ENCODE measurements at regions not wholly inside any gene's neighbourhood (a gene's known extent, or its start where the extent isn't known, plus 50 kb on each side); places are given as distances from the start of the nearest gene placed in this dataset.

- Histone ChIP-seq H3K4me3 (no peak overlapping the region), H3K4me1 (replicated peaks in 1 of 2) (no peaks in the 10 kb centered on the region), H3K27ac (no peak overlapping the region)
- WGBS, 10 experiments, result 0 to 100% (median 80%) methylated on average over 1 of the region's 1 CpG; no CpG with 5 or more reads in 1 of the 10 experiments
- in situ Hi-C loops (cut with MboI; ENCODE audit: low pct_unique_long_range_greater_than_20kb in 2 of 9, low sequenced_read_pairs in 9 of 9, unreplicated experiment in 9 of 9), result no loop called here
- no peak for ATAC-seq (replicated peaks in 6 of 8)
Observed at GRCh38 chr3:161866176-161866575, 369.6 kb downstream of the OTOL1 start.

DNA sequence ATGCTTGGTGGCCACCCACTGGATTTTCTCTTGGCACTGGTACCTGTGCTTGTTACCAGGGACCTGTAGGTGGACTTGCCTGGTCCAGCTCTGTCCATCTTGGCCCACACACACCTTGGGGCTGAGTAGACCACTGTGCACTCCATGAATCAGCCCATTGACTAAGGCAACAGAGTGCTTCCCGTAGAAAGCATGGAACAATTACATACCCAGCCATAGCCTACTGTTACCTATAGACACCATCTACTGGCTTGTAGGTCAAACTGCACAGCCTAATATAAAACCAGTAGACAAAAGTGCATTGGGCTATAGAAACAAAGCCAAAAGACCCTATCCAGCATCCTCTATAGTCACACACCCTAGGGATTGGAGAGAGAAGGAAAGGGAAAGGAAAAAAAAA, 378.9 kb downstream of the OTOL1 start:
- Histone ChIP-seq H3K27ac (no peak overlapping the region), H3K4me3 (no peak overlapping the region), H3K4me1 (replicated peaks in 1 of 2) (no peaks in the 10 kb centered on the region)
- in situ Hi-C loops (cut with MboI; ENCODE audit: low pct_unique_long_range_greater_than_20kb in 2 of 9, low sequenced_read_pairs in 9 of 9, unreplicated experiment in 9 of 9), result no loop called here
- WGBS, 10 experiments, result 14 to 100% (median 85%) methylated on average over 1 of the region's 1 CpG; no CpG with 5 or more reads in 4 of the 10 experiments
- no peak for ATAC-seq (replicated peaks in 6 of 8)

- Histone ChIP-seq H3K27ac (no peak overlapping the region), H3K4me1 (replicated peaks in 1 of 2) (no peaks in the 10 kb centered on the region), H3K4me3 (no peak overlapping the region)
- WGBS, 10 experiments, result 0 to 86% (median 17%) methylated on average over 1 of the region's 1 CpG; no CpG with 5 or more reads in 2 of the 10 experiments
- in situ Hi-C loops (cut with MboI; ENCODE audit: low pct_unique_long_range_greater_than_20kb in 2 of 9, low sequenced_read_pairs in 9 of 9, unreplicated experiment in 9 of 9), result no loop called here
- peak in 2 of 8 experiments; percentile 58 to 71 for ATAC-seq (replicated peaks in 6 of 8)
Observed at GRCh38 chr3:161879470-161879869, 382.9 kb downstream of the OTOL1 start.

GRCh38 chr3:161884830-161885229, 388.2 kb downstream of the OTOL1 start:
- H3K4me3 ChIP-seq, result no peak overlapping the region
- no peak for ATAC-seq (replicated peaks in 6 of 8)
- 17 to 100% (median 73%) methylated on average over 2 to 5 of the region's 5 CpGs; no CpG with 5 or more reads in 1 of the 10 experiments for WGBS, 10 experiments
- H3K4me1 ChIP-seq (replicated peaks in 1 of 2), result no peaks in the 10 kb centered on the region
- in situ Hi-C loops (cut with MboI; ENCODE audit: low pct_unique_long_range_greater_than_20kb in 2 of 9, low sequenced_read_pairs in 9 of 9, unreplicated experiment in 9 of 9), result no loop called here
- H3K27ac ChIP-seq, result no peak overlapping the region

GRCh38 chr3:161890147-161890625, 393.6 kb downstream of the OTOL1 start:
- Histone ChIP-seq H3K27ac (no peak overlapping the region), H3K4me1 (replicated peaks in 1 of 2) (no peaks in the 10 kb centered on the region), H3K4me3 (no peak overlapping the region)
- in situ Hi-C loops (cut with MboI; ENCODE audit: low pct_unique_long_range_greater_than_20kb in 2 of 9, low sequenced_read_pairs in 9 of 9, unreplicated experiment in 9 of 9), result no loop called here
- peak in 5 of 8 experiments; percentile 47 to 100 (median 99) for ATAC-seq (replicated peaks in 6 of 8)
- 0 to 60% (median 55%) methylated on average over 1 to 2 of the region's 2 CpGs; no CpG with 5 or more reads in 4 of the 10 experiments for WGBS, 10 experiments

GRCh38 chr3:161893972-161894371, 397.4 kb downstream of the OTOL1 start:
- no peak overlapping the region for H3K27ac ChIP-seq
- in situ Hi-C loops (cut with MboI; ENCODE audit: low pct_unique_long_range_greater_than_20kb in 2 of 9, low sequenced_read_pairs in 9 of 9, unreplicated experiment in 9 of 9), result no loop called here
- WGBS, 10 experiments, result 0 to 100% (median 82%) methylated on average over 1 of the region's 1 CpG; no CpG with 5 or more reads in 2 of the 10 experiments
- no peak overlapping the region for H3K4me3 ChIP-seq
- no peaks in the 10 kb centered on the region for H3K4me1 ChIP-seq (replicated peaks in 1 of 2)
- ATAC-seq (replicated peaks in 6 of 8), result peak in 1 of 8 experiments; percentile 21

GRCh38 chr3:161894657-161895056, 398.0 kb downstream of the OTOL1 start:
- in situ Hi-C loops (cut with MboI; ENCODE audit: low pct_unique_long_range_greater_than_20kb in 2 of 9, low sequenced_read_pairs in 9 of 9, unreplicated experiment in 9 of 9), result no loop called here
- H3K4me1 ChIP-seq (replicated peaks in 1 of 2), result no peaks in the 10 kb centered on the region

GRCh38 chr3:161905520-161906132, 409.0 kb downstream of the OTOL1 start:
- ATAC-seq (replicated peaks in 6 of 8), result peak in 5 of 8 experiments; percentile 36 to 71 (median 52)
- Histone ChIP-seq H3K27ac (no peak overlapping the region), H3K4me1 (replicated peaks in 1 of 2) (peaks cover 0 to 8% of the 10 kb centered on the region in 2 donors), H3K4me3 (no peak overlapping the region)
- 19 to 100% (median 78%) methylated on average over 1 to 4 of the region's 4 CpGs for WGBS, 10 experiments
- in situ Hi-C loops (cut with MboI; ENCODE audit: low pct_unique_long_range_greater_than_20kb in 2 of 9, low sequenced_read_pairs in 9 of 9, unreplicated experiment in 9 of 9), result no loop called here

More at GRCh38 chr3:161894657-161895056, 398.0 kb downstream of the OTOL1 start:
- Histone ChIP-seq H3K4me3 (no peak overlapping the region), H3K27ac (no peak overlapping the region)
- no peak for ATAC-seq (replicated peaks in 6 of 8)

DNA sequence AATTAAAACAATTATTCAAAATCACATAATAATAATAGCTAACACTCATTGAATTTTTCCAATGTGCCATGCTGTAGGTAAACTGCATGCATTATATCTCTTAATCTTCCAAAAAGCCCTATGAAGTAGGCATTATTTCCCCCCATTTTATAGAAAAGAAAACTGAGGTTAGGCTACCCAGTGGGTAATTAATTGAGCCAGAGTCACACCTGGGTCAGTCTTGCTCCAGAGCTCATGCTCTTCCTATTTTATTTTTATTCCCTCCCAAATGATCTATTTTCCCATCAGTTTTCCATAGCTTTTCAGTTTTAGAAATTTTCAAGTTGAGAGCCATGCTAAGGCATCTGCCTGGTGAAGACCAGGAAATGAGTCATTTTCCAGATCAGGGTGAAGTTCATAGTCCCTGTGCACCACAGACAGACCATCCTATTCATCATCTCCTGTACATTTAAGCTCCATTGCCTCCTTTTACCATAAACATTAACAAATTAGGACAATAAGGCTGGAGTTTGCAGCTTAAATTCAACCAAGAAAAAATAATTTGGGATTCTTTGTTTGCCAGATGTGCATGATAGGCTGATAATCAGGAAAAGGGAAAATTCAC, 417.3 kb downstream of the OTOL1 start:
- no peak overlapping the region for H3K27ac ChIP-seq
- H3K4me1 ChIP-seq (replicated peaks in 1 of 2), result peaks cover 6 to 22% of the 10 kb centered on the region in 2 donors
- peak in 2 of 8 experiments; percentile 53 to 57 for ATAC-seq (replicated peaks in 6 of 8)
- in situ Hi-C loops (cut with MboI; ENCODE audit: low pct_unique_long_range_greater_than_20kb in 2 of 9, low sequenced_read_pairs in 9 of 9, unreplicated experiment in 9 of 9), result no loop called here
- no peak overlapping the region for H3K4me3 ChIP-seq

- H3K4me1 ChIP-seq (replicated peaks in 1 of 2), result peaks cover 6 to 21% of the 10 kb centered on the region in 2 donors
- peak; percentile 83 to 100 (median 99) for ATAC-seq (replicated peaks in 6 of 8)
- no peak overlapping the region for H3K4me3 ChIP-seq
- in situ Hi-C loops (cut with MboI; ENCODE audit: low pct_unique_long_range_greater_than_20kb in 2 of 9, low sequenced_read_pairs in 9 of 9, unreplicated experiment in 9 of 9), result no loop called here
- WGBS, 10 experiments, result 0 to 38% (median 14%) methylated on average over 1 to 6 of the region's 8 CpGs; no CpG with 5 or more reads in 1 of the 10 experiments
- H3K27ac ChIP-seq, result no peak overlapping the region
Observed at GRCh38 chr3:161914703-161915417, 418.3 kb downstream of the OTOL1 start.

- H3K4me1 ChIP-seq (replicated peaks in 1 of 2), result peaks cover 6 to 18% of the 10 kb centered on the region in 2 donors
- peak in 5 of 8 experiments; percentile 18 to 38 (median 31) for ATAC-seq (replicated peaks in 6 of 8)
- WGBS, 10 experiments, result 0 to 80% (median 63%) methylated on average over 1 to 4 of the region's 4 CpGs; no CpG with 5 or more reads in 1 of the 10 experiments
- H3K27ac ChIP-seq, result no peak overlapping the region
- in situ Hi-C loops (cut with MboI; ENCODE audit: low pct_unique_long_range_greater_than_20kb in 2 of 9, low sequenced_read_pairs in 9 of 9, unreplicated experiment in 9 of 9), result no loop called here
- H3K4me3 ChIP-seq, result no peak overlapping the region
Observed at GRCh38 chr3:161915418-161915750, 418.8 kb downstream of the OTOL1 start.

- ATAC-seq (replicated peaks in 6 of 8), result no peak
- 25 to 100% (median 60%) methylated on average over 1 to 2 of the region's 2 CpGs; no CpG with 5 or more reads in 2 of the 10 experiments for WGBS, 10 experiments
- no peak overlapping the region for H3K27ac ChIP-seq
- in situ Hi-C loops (cut with MboI; ENCODE audit: low pct_unique_long_range_greater_than_20kb in 2 of 9, low sequenced_read_pairs in 9 of 9, unreplicated experiment in 9 of 9), result no loop called here
- peaks cover 5 to 6% of the 10 kb centered on the region in 2 donors for H3K4me1 ChIP-seq (replicated peaks in 1 of 2)
- H3K4me3 ChIP-seq, result no peak overlapping the region
Observed at GRCh38 chr3:161920196-161920595, 423.6 kb downstream of the OTOL1 start.

GRCh38 chr3:161925749-161926360, 429.2 kb downstream of the OTOL1 start:
- ATAC-seq (replicated peaks in 6 of 8), result no peak
- in situ Hi-C loops (cut with MboI; ENCODE audit: low pct_unique_long_range_greater_than_20kb in 2 of 9, low sequenced_read_pairs in 9 of 9, unreplicated experiment in 9 of 9), result no loop called here
- Histone ChIP-seq H3K27ac (no peak overlapping the region), H3K4me1 (replicated peaks in 1 of 2) (no peaks in the 10 kb centered on the region), H3K4me3 (no peak overlapping the region)
- WGBS, 10 experiments, result 0 to 90% (median 76%) methylated on average over 1 to 2 of the region's 2 CpGs
